DMS53 (cell line): ENCODE measurements at regions not wholly inside any gene's neighbourhood (a gene's known extent, or its start where the extent isn't known, plus 50 kb on each side); places are given as distances from the start of the nearest gene placed in this dataset.
A peak's percentile ranks its signal among the peaks of the same experiment; 100 is the strongest.

Experiments used
- DNase-seq: peaks from one replicate; lab custom pipeline; 2025; lab: John Stamatoyannopoulos, UW

- DNase-seq: no peak
Measured at GRCh38 chr20:6693178-6693807, 74.2 kb upstream of the BMP2 start.

- DNase-seq: peak; percentile 30
Measured at GRCh38 chr20:6692566-6693173, 74.8 kb upstream of the BMP2 start.

DNA sequence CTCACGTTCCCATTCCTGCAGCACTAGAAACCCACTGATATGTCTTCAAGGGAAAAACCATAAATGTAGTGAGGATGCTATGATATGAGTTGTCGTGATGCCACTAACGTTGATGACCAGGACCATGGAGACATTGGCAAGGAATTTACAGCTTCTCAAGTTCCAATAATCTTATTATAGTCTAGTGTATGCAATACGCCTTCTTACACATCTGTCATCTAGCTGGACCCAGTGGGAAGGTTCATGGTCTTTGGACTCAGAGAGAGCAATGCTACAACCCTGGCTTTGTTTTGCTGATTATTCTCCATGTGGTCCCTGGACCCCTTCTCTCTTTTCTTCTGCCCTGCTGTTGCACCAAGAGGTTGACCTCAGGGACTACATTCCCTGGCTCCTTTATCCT is 76.0 kb upstream of the BMP2 start:
- no peak for DNase-seq

- no peak for DNase-seq
Measured at GRCh38 chr20:6689339-6689973, 78.0 kb upstream of the BMP2 start.

DNA sequence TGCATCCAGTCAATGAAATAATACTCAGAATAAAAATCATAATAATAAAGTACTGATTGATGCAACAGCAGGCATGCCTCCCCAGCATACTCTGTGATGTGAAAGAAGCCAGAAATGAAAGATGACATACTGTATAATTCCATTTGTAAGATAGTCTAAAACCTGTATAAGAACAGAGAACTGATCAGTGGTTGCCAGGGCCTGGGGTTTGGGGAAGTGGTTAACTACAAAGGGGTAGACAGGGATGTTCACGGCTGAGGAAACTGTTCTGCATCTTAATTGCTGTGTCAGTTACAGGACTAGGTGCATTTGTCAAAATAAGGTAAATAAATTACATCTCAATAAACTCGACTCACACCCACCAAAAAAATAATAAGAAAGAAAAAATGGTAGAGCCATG is 81.3 kb upstream of the BMP2 start:
- DNase-seq: no peak

DNA sequence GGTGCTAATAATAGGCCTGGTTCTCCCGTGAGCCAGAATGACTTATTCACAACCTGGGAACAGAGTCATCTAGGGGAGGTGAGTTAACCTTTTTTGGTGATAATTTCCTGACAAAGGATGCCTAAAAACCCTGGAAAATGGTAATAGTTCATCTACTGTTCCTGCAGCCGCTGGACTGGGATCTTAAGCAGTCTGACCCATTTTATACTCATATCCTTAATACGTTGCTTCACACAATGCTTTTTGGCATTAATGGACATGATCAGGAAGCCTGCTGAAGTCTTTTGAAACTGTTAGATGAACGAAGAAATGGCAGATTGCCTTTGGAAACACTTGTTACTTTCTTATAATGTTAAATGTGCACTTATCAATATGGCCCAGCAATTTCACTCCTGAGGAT is 81.9 kb upstream of the BMP2 start:
- DNase-seq: no peak

DNA sequence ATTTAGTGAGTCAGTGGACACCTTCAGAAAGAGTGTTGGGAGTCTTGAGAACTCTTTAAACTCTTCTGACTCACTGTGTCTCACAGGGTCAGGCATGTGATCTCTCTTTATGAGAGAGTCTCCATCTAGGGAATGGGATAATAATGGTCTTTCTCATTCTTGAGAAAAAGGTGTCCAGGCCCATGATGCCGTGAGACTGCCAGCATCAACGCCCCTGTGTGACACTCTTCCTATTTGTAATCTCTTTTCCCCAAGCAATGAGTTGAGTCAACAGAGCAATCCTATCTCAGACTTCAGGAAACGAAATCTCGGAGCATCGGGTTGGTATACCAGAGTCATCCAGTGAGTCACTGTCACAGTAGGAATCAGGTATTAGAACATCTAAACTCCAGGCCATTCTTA is 82.3 kb upstream of the BMP2 start:
- DNase-seq: no peak

- DNase-seq: no peak
Measured at GRCh38 chr20:6683021-6683977, 84.2 kb upstream of the BMP2 start.

DNA sequence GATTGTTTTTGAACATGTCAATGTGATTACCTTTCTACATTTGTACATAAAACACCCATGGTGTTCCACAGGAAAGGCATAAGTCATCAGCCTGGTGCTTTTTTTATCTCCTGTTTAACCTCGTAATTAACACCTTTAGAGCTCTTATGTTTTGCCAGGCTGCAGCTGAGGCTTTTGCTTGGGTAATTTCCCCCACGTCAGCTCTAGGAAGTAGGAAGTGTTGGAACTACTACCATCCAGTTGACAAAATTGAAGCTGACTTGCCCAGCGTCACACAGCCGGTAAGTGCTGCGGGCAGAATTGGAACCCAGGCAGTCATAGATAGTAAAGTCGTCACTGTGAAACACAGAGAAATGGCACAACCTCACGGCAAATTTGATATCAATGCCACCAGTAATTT is 86.6 kb upstream of the BMP2 start:
- no peak for DNase-seq

DNA sequence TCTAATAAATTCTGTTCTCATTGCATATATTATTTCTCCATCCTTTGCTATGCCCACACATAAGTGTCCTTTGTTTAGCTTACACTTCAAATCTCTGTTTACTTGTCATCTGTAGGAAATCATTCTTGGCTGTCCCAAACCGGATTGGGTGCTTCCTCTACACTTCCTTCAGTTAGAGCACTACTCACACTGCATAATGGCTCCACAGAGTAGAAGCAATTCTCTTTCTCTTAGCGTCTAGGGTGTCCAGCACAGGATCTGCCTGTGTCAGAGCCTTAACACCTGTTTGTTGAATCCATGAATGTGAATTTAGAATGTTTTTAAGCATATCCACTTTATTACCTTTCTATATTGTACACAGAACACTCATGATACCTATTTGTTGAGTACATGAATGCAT is 87.0 kb upstream of the BMP2 start:
- DNase-seq: peak; percentile 41

GRCh38 chr20:6679086-6679485 is 88.4 kb upstream of the BMP2 start:
- DNase-seq: no peak

DNA sequence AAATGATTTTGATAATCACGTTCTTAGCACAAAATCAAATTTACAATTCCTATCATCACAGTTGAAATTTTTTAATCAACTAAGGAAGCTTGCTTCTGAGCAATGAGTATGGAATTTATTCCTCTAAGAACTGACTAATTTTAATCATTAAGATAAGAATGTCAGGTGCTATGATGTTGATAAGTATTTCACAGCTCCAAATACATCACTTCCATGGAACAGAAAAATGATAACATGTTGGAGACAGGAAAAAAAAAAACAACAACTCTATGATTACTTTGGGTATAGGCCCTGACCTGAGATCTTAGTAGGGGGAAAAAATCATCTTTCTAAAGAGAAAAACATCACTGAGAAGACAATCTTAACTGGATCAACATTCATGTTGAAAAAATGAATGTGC is 89.4 kb upstream of the BMP2 start:
- no peak for DNase-seq

DNA sequence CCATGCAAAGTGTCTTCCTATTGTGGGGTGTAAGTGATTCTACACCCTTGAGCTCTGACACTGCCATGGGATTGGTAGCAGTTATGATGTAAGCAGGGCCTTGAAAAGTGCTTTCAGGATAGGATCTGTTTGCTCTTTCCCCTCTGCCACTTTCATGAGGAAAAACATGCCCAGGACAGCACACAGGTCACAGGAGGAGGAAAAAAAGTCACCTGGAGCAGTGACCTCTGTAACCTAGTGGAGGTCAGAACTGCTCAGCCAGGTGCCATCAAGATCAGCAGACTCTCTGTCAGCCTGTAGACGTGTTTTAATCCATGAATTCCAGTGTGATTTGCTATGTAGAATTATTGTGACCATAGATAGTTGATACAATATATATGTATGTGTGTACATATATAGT is 92.7 kb upstream of the BMP2 start:
- DNase-seq: no peak

DNA sequence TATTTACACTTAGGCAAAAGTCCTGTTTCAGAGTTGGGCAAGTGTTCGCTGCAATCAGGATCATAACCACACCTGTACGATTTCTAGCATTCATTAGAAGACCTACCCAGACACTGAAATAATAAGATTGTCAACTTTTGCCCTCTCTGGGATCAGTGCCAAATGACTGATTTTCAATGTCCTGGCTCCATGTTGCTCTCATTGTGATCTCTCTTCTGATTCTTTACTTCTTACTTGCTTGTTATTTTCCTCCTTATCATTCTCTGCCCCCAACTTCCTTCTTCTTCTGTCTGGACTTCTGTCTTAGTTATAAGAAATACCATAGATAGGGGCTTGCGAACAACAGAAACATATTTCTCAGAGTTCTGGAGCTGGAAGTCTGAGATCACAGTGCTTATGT is 94.4 kb upstream of the BMP2 start:
- no peak for DNase-seq

DNA sequence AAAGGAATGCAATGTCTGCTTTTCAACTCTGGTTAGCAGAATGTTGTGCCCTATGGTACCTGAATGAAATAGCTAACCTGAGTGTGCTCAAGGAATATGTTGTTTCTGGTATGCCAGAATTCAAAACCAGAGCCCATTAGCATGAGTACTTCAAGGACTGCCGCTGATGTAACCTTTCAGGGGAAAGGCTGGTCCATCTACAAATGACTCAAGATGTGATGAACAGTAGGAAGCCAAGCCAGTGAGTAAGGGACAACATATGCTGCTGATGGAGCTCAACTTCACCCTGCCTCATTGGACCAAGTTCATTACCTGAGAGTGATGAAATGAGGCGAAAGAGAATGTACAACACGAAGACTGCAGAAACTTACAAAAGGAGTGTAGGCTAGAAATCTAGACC is 95.7 kb upstream of the BMP2 start:
- DNase-seq: no peak

DNA sequence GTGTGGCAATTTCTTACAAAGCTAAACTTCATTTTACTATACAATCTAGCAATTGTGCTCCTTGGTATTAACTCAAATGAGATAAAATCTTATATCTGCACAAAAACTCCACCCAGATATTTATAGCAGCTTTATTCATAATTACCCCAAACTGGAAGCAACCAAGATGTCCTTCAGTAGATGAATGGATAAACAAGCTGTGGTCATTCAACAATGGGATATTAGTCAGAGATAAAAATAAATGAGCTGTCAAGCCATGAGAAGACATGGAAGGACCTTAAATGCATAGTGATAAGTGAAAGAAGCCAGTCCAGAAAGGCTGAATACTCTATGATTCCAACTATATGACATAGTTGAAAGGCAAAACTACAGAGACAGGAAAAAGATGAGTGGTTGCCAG is 98.9 kb upstream of the BMP2 start:
- no peak for DNase-seq

DNA sequence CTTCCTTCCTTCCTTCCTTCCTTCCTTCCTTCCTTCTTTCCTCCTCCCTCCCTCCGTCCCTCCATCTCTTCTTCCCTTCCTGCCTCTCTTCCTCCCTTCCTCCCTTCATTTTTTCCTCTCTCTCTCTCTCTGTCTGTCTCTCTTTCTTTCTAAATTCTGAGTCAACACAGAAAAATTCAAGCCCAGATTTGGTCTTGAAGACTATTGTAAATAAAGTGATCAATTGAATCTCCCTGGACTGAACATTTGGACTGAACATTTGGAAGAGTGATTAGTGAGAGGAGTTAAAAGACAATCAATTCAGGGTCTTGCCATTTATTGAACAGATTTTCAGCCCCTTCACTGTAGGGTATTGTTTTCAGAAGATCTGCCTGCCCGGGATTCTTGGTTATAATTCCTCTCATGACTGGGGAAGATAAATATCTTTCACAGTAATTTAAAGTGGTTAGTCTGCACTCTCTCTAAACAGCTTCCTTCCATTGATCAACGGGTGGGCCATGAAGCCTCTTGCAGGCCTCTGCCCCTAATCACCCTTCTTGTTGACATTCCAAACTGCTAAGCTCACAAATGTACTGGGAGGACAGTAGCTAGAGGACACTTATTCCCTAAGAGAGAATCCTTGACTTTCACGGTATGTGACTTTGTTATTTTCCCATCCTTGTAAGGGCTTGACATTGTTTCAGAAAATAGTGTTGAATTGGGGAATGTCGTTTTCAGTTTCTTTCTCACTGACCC is 101.7 kb upstream of the BMP2 start:
- peak; percentile 50 for DNase-seq

- no peak for DNase-seq
Measured at GRCh38 chr20:6665161-6665560, 102.3 kb upstream of the BMP2 start.

DNA sequence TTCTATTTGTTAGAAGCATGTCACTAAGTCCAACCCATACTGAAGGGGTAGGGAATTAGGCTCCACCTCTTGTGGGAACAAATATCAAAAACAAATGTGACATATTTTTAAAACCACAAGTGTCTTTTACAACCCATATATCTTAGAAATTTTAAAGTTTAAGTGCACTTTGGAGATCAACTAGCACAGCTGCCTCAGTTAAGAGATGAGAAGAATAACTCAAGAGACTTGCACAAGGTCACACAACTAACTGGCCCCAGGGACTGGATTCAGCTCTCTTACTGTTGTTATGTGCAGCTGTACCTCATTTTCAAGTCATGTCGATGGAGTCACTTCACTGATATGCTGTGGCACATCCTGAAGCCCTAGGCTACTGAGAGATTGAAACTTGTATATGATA is 102.9 kb upstream of the BMP2 start:
- DNase-seq: no peak

DNA sequence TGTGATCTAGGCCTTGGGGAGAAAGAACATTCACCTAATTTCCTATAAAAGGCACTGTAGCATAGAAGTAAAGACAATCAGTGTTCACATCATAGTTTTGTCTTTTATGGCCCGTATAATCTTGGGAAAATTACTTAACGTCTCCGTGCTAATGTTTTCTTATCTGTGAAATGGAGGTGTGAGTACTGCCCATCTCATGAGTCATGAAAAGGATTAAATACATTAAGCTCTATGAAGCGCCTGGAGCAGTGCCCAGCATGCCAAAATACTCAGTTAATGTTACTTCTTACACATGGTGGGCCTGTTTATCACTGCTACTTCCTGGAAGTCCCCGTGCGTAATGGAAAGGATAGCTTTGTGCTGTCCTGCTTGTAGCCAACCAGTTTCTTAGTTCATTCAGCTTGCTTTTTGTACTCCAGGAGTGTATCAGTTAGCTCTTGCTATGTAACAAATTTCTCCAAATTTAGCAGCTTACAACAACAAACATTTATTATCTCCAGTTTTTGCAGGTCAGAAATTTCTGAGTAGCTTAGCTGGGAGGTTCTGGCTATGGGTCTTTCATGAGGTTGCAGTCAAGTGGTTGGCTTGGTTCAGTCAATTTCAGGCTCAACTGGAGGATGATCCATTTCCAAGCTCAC is 103.6 kb upstream of the BMP2 start:
- DNase-seq: no peak

DNA sequence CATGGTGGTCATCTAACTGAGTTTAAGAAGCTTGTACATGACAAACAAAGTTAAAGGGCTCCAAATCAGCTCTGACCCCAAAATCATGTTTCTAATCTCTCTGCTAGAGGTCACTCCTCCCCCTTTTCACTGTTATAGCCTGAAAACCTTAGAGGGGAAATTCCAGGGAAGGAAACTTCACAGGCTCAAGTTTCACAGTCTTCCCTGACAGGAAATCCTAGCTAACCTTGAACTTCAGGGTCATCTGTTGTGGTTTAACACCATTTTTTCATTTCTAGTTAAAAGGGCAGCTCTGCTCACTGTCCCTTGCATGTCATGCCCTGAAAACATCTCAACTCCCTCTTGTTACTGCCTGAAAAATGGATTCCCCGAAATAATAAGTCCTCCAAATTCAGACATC is 104.4 kb upstream of the BMP2 start:
- DNase-seq: no peak

DNA sequence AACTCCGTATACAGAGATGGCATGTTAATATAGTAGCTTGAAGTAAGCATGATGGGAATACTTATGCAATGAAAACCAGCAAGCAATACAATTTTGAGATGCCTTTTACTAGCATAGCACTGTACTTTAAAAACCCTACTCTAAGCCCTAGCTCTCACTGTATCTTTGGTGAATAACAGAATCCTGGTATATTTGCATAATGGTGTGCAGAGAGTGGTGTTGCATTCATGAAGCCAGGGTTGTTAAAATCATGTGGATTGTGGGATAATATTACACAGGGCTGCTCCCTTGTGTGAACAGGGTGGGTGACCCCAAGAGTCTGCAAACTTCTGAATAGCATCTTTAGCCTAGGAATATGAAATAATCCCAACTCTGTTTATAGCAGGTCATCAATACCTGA is 105.2 kb upstream of the BMP2 start:
- no peak for DNase-seq
